Osteocyte (in vitro differentiated cells): ENCODE measurements at regions not wholly inside any gene's neighbourhood (a gene's known extent, or its start where the extent isn't known, plus 50 kb on each side); places are given as distances from the start of the nearest gene placed in this dataset.

Experiments
- DNase-seq: peaks from one replicate; pipeline ENCODE4 v3.0.0; 2021; ENCODE audit warnings: mixed read lengths; ENCODE audit not compliant: unreplicated experiment; ENCODE audit errors: extremely low spot score
- H3K27ac Mint-ChIP-seq: one replicate; pipeline ENCODE4 v1.8.0; 2021; ENCODE audit warnings: mild to moderate bottlenecking, mixed read lengths; ENCODE audit not compliant: unreplicated experiment
- H3K27me3 Mint-ChIP-seq: one replicate; pipeline ENCODE4 v1.8.0; 2021; ENCODE audit warnings: mixed read lengths; ENCODE audit not compliant: unreplicated experiment
- H3K36me3 Mint-ChIP-seq: one replicate; pipeline ENCODE4 v1.8.0; 2021; ENCODE audit warnings: mixed read lengths; ENCODE audit not compliant: unreplicated experiment
- H3K4me1 Mint-ChIP-seq: one replicate; pipeline ENCODE4 v1.8.0; 2021; ENCODE audit warnings: mixed read lengths; ENCODE audit not compliant: unreplicated experiment
- H3K4me3 Mint-ChIP-seq: one replicate; pipeline ENCODE4 v1.8.0; 2021; ENCODE audit warnings: mild to moderate bottlenecking, moderate library complexity, mixed read lengths; ENCODE audit not compliant: unreplicated experiment
- H3K9me3 Mint-ChIP-seq: one replicate; pipeline ENCODE4 v1.8.0; 2021; ENCODE audit warnings: mixed read lengths; ENCODE audit not compliant: unreplicated experiment
- TF ChIP-seq, protein P1 (sequence below): fragments of 200-600 bp; sonication (generic); IDR thresholded peaks from 2 replicates; pipeline ENCODE4 v1.5.0; 2021; ENCODE audit warnings: antibody characterized with exemption, mild to moderate bottlenecking, moderate library complexity

DNA sequence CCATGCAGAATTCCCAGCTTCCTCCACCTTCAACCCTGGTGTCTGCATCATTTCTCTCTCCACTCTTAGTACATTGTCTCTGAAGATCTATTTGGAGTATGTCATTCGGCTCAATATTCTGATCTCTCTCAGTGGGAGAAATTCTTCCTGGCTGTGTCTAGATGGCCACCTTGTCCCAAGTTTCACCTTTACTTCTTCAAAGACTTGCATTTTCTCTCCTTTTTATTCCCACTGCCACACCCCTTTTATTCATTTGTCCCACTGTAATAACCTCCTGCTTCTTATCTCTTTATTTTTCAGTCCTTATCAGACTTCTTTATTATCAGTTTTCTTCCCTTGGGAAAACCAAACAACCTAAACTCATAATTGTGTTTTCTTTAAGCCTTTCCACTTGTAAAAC, 54.3 kb upstream of the CERS6 start:
- no peak for DNase-seq
- H3K4me3 Mint-ChIP-seq: no peak overlapping the region
- H3K9me3 Mint-ChIP-seq: peaks cover 6% of the 10 kb centered on the region
- peaks cover 32% of the 10 kb centered on the region for H3K27me3 Mint-ChIP-seq
- TF ChIP-seq, protein P1, sequence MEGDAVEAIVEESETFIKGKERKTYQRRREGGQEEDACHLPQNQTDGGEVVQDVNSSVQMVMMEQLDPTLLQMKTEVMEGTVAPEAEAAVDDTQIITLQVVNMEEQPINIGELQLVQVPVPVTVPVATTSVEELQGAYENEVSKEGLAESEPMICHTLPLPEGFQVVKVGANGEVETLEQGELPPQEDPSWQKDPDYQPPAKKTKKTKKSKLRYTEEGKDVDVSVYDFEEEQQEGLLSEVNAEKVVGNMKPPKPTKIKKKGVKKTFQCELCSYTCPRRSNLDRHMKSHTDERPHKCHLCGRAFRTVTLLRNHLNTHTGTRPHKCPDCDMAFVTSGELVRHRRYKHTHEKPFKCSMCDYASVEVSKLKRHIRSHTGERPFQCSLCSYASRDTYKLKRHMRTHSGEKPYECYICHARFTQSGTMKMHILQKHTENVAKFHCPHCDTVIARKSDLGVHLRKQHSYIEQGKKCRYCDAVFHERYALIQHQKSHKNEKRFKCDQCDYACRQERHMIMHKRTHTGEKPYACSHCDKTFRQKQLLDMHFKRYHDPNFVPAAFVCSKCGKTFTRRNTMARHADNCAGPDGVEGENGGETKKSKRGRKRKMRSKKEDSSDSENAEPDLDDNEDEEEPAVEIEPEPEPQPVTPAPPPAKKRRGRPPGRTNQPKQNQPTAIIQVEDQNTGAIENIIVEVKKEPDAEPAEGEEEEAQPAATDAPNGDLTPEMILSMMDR: no peak
- H3K4me1 Mint-ChIP-seq: peaks cover 10% of the 10 kb centered on the region
- no peaks in the 10 kb centered on the region for H3K36me3 Mint-ChIP-seq
- no peak overlapping the region for H3K27ac Mint-ChIP-seq

DNA sequence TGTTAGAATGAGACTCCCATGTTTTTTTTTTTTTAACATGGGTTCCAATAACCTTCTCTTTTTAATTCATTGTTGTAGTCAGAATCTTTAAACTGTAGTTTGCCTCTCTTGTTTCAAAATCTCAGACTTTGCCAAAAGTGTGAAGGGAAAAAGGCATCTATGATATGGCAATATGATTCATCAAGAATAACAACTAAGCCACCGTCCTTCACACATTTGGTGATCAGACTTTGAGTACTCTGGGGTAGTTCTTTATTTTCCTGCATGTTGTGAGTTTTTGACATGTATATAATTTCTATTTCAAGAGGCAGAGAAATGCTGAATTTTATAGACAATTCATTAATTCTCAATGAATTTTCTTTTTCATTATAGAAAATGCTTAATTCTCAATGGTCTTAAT, 53.5 kb upstream of the CERS6 start:
- Mint-ChIP-seq H3K36me3 (no peaks in the 10 kb centered on the region), H3K27me3 (peaks cover 32% of the 10 kb centered on the region), H3K4me3 (no peak overlapping the region), H3K27ac (no peak overlapping the region), H3K9me3 (peaks cover 9% of the 10 kb centered on the region), H3K4me1 (peaks cover 10% of the 10 kb centered on the region)
- TF ChIP-seq, protein P1: no peak
- DNase-seq: no peak

DNA sequence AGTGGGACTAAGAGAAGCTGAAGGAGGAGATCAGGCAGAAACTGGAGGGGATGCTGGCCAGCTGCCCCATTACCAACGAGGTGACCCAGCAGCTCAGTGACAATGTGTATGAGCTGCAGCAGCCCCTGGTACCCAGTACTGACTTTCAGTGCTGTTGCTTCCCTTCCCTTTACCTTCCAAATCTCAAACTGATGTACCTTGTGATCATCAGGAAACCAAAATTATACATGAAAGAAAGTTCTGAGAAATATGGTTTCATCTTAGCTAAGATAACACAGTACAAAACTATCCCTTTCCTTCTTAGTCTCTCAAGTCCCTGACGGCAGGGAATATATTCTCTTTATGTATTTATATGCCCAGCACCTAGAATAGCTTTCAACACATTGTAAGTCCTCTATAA, 52.3 kb upstream of the CERS6 start:
- peaks cover 10% of the 10 kb centered on the region for H3K4me1 Mint-ChIP-seq
- TF ChIP-seq, protein P1: no peak

DNA sequence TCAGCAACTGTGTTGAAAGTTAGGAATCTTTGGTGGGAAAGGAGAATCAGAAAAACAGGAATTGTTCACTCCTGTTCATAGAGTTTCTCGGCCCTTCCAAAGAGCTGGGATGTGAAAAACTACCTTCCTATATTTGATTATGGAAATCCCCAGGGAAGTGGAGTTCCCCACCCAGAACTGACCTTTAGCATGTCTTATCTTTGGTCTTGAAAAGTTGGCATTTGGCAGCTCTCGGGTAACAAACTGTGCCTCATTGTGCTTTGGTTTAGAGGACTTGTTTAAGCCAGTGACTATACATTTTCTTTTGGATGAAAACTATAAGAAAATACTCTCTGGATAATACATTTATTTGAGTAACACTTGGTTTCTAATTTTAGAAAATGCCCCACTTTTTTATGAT, 51.3 kb upstream of the CERS6 start:
- H3K9me3 Mint-ChIP-seq: peaks cover 16% of the 10 kb centered on the region
- H3K4me3 Mint-ChIP-seq: no peak overlapping the region
- H3K27me3 Mint-ChIP-seq: peaks cover 32% of the 10 kb centered on the region
- no peaks in the 10 kb centered on the region for H3K36me3 Mint-ChIP-seq
- H3K4me1 Mint-ChIP-seq: peaks cover 10% of the 10 kb centered on the region
- no peak for DNase-seq
- no peak overlapping the region for H3K27ac Mint-ChIP-seq
- TF ChIP-seq, protein P1: no peak

More for the DNA sequence above, 52.3 kb upstream of the CERS6 start:
- peaks cover 29% of the 10 kb centered on the region for H3K27me3 Mint-ChIP-seq
- no peak overlapping the region for H3K4me3 Mint-ChIP-seq
- no peaks in the 10 kb centered on the region for H3K36me3 Mint-ChIP-seq
- H3K27ac Mint-ChIP-seq: no peak overlapping the region
- peaks cover 16% of the 10 kb centered on the region for H3K9me3 Mint-ChIP-seq
- DNase-seq: no peak
